Uterus (tissue), 3 donors: ENCODE measurements at regions not wholly inside any gene's neighbourhood (a gene's known extent, or its start where the extent isn't known, plus 50 kb on each side); places are given as distances from the start of the nearest gene placed in this dataset.
"Not testable (repeated sequence)": the region's sequence is repeated elsewhere in the genome, so short reads cannot be mapped to it uniquely, and the experiment has no call there.

Source experiments
- DNase-seq, 2 donors: peaks; one replicate each; pipeline ENCODE4 v3.0.0-alpha.2; 2019 to 2020
- H3K27ac ChIP-seq, 2 donors: fragments of 200-600 bp; sonication (generic); 1 replicate in 1 of 2; 2 replicates in 1 of 2; pipeline ENCODE4 v1.5.1; 2016 to 2018
- H3K27me3 ChIP-seq, 2 donors: fragments of 200-600 bp; sonication (generic); one replicate each; pipeline ENCODE4 v1.5.1; 2018 to 2019; ENCODE audit warnings: control low read depth in 1 of 2
- H3K36me3 ChIP-seq, 2 donors: fragments of 200-600 bp; sonication (generic); one replicate each; pipeline ENCODE4 v1.5.1; 2019; ENCODE audit warnings: control low read depth in 1 of 2
- H3K4me1 ChIP-seq, 2 donors: fragments of 200-600 bp; sonication (generic); one replicate each; pipeline ENCODE4 v1.5.1; 2018 to 2019; ENCODE audit warnings: control low read depth in 1 of 2
- H3K4me3 ChIP-seq, 2 donors: fragments of 200-600 bp; sonication (generic); 1 replicate in 1 of 2; 2 replicates in 1 of 2; pipeline ENCODE4 v1.5.1; 2018 to 2019; ENCODE audit warnings: mild to moderate bottlenecking in 1 of 2
- H3K9me3 ChIP-seq, 2 donors: fragments of 200-600 bp; sonication (generic); one replicate each; pipeline ENCODE4 v1.5.1; 2019; ENCODE audit warnings: control low read depth in 1 of 2
- intact Hi-C: fragments of 100-400 bp; cut with DNase I; formaldehyde crosslinking; loops from one replicate; pipeline ENCODE4 v1.15.1; 2023; ENCODE audit warnings: low total_unique reads
- donor health status: DM: yes; HTN: yes; CAD: no.

- intact Hi-C loops, H3K36me3 ChIP-seq, H3K4me1 ChIP-seq, H3K27ac ChIP-seq, DNase-seq, H3K27me3 ChIP-seq, H3K9me3 ChIP-seq, H3K4me3 ChIP-seq: not testable (repeated sequence)
Observed at GRCh38 chr14:19168261-19168660, 201.0 kb downstream of the POTEM start.

GRCh38 chr14:19169561-19170362, 202.5 kb downstream of the POTEM start:
- H3K27ac ChIP-seq, intact Hi-C loops, DNase-seq, H3K4me1 ChIP-seq, H3K36me3 ChIP-seq, H3K9me3 ChIP-seq, H3K4me3 ChIP-seq, H3K27me3 ChIP-seq: not testable (repeated sequence)

- H3K27me3 ChIP-seq, H3K9me3 ChIP-seq, H3K4me3 ChIP-seq, H3K36me3 ChIP-seq, DNase-seq, H3K4me1 ChIP-seq, H3K27ac ChIP-seq, intact Hi-C loops: not testable (repeated sequence)
Observed at GRCh38 chr14:19172745-19173144, 205.5 kb downstream of the POTEM start.

DNA sequence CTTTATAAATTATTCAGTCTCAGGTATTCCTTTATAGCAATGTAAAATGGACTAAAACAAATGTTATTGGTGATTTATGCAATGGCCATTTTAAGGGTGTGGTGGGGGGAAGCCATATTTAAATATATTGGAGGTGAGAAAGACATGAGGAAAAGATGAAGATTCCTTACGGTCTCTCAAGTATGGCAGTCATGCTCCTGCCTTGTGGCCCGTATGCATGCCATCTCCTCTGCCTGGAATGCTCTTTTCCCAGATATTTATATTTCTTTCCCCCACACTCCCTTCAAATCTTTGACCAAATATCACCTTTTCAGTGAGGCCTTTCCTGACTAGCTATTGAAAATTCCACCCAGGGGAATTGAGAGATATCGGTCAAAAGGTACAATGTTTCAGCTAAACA, 206.0 kb downstream of the POTEM start:
- H3K27ac ChIP-seq, H3K36me3 ChIP-seq, DNase-seq, H3K9me3 ChIP-seq, H3K4me1 ChIP-seq, intact Hi-C loops, H3K4me3 ChIP-seq, H3K27me3 ChIP-seq: not testable (repeated sequence)

DNA sequence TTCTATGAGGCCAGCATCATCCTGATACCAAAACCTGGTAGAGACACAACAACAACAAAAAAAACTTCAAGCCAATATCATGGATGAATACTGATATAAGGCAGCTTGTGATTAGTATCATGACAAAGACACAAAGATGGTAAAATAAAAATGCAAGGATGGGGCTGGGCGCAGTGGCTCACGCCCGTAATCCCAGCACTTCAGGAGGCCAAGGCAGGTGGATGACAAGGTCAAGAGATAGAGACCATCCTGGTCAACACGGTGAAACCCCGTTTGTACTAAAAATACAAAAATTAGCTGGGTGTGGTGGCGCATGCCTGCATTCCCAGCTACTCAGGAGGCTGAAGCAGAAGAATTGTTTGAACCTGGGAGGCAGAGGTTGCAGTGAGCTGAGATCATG, 210.2 kb downstream of the POTEM start:
- DNase-seq, H3K4me3 ChIP-seq, H3K27me3 ChIP-seq, H3K9me3 ChIP-seq, intact Hi-C loops, H3K27ac ChIP-seq, H3K36me3 ChIP-seq, H3K4me1 ChIP-seq: not testable (repeated sequence)

DNA sequence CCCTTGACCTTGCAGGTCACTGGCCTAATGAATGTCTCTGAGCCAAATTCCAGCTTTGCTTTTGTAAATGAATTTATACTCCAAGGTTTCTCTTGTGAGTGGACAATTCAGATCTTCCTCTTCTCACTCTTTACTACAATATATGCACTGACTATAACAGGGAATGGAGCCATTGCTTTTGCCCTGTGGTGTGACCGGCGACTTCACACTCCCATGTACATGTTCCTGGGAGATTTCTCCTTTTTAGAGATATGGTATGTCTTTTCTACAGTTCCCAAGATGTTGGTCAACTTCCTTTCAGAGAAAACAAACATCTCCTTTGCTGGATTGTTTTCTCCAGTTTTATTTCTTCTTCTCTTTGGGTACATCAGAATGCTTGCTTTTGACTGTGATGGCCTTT, 213.1 kb downstream of the POTEM start:
- H3K27me3 ChIP-seq, H3K36me3 ChIP-seq, H3K4me3 ChIP-seq, DNase-seq, H3K9me3 ChIP-seq, H3K27ac ChIP-seq, H3K4me1 ChIP-seq, intact Hi-C loops: not testable (repeated sequence)

- intact Hi-C loops, H3K4me1 ChIP-seq, H3K36me3 ChIP-seq, H3K27me3 ChIP-seq, DNase-seq, H3K4me3 ChIP-seq, H3K9me3 ChIP-seq, H3K27ac ChIP-seq: not testable (repeated sequence)
Observed at GRCh38 chr14:19180881-19181280, 213.6 kb downstream of the POTEM start.

- intact Hi-C loops, H3K4me3 ChIP-seq, H3K4me1 ChIP-seq, H3K27ac ChIP-seq, DNase-seq, H3K36me3 ChIP-seq, H3K27me3 ChIP-seq, H3K9me3 ChIP-seq: not testable (repeated sequence)
Observed at GRCh38 chr14:19195146-19195545, 227.9 kb downstream of the POTEM start.

DNA sequence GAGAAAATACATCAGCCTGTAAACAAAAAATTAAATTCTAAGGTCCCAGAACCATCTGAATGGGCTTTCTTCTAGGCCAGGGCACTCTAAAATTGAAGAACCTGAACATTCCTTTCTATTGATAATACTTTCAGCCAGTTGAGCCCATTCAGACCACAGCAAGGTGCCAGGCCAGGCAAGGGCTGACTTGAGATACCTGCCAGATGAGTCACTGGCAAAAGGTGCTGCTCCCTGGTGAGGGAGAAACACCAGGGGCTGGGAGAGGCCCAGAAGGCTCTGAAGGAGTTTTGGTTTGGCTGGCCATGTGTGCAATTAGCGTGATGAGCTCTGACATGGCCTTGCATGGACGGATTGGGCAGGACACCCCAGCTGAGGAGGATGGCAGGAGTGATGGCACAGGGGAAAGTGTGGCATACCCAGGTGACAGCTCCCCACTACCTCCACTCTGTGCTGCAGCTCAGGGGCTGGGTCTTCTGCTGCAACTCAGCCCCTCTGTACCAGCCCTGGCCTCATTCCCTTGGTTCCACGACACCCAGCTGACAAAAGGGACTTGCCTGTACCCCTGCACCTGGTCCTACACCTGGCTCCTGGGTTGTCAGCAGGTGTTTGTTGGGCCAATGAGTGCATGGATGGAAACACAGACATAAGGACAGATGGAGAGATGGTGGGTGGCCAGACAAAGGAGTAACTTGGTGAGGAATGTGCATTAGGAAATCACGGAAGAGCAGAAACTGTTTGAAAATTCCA, 230.4 kb downstream of the POTEM start:
- intact Hi-C loops: not testable (repeated sequence)

DNA sequence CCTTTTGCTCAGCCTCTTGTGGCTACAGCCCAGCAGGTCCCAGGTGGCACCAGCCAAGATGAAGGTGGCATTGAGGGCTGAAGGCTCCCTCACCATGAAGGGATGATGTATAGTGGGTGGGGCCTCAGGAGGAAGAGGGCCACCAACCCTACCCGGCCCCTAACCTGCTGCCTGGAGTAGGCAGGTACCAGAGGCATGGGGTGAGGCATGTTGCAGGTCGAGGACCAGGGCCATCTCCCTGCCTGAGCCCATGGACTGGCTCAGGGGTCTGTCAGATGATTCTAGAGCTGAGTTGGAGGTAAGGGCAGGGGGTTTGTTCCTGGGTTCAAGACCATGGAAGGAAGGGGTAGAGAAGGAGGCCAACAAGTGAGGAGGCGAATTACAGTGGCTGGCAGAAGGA, 231.1 kb downstream of the POTEM start:
- intact Hi-C loops, H3K36me3 ChIP-seq, H3K9me3 ChIP-seq, H3K27ac ChIP-seq, H3K27me3 ChIP-seq, DNase-seq, H3K4me1 ChIP-seq, H3K4me3 ChIP-seq: not testable (repeated sequence)

More for the DNA sequence above, 230.4 kb downstream of the POTEM start:
- H3K9me3 ChIP-seq, H3K4me3 ChIP-seq, H3K27me3 ChIP-seq, DNase-seq, H3K4me1 ChIP-seq, H3K36me3 ChIP-seq, H3K27ac ChIP-seq: not testable (repeated sequence)

GRCh38 chr14:19201394-19202052, 232.6 kb downstream of the POTEG start:
- H3K27ac ChIP-seq, H3K36me3 ChIP-seq, DNase-seq, intact Hi-C loops, H3K27me3 ChIP-seq, H3K4me3 ChIP-seq, H3K4me1 ChIP-seq, H3K9me3 ChIP-seq: not testable (repeated sequence)

GRCh38 chr14:19202053-19202442, 232.1 kb downstream of the POTEG start:
- not testable (repeated sequence) for DNase-seq, H3K27me3 ChIP-seq

DNA sequence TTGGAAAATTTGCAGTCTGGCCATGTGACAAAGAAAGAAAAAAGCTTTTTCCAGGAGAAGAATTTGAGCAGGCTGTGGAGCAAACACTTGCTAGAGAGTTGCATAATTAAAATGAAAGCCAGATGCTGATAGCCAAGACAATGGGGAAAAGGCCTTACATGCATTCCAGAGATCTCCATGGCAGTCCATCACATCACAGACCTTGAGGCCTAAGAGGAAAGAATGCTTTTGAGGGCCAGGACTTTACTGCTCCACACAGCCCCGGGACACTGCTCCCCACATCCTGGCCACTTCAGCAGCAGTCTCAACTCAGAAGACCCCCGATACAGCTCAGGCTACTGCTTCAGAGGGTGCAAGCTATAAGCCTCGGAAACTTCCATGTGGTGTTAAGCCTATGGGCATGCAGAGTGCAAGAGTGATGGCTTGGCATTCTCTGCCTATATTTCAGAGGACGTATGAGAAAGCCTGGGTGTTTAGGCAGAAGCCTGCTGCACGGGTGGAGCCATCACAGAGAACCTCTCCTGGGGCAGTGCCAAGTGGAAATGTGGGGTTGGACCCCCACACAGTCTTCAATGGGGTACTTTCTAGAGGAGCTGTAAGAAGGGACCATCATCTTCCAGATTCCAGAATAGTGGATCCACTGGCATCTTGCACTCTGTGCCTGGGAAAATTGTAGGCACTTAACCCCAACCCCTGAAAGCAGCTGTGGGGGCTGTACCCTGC, 230.7 kb downstream of the POTEG start:
- intact Hi-C loops, H3K9me3 ChIP-seq, H3K4me1 ChIP-seq, H3K36me3 ChIP-seq, DNase-seq, H3K4me3 ChIP-seq, H3K27ac ChIP-seq, H3K27me3 ChIP-seq: not testable (repeated sequence)

More at GRCh38 chr14:19202053-19202442, 232.1 kb downstream of the POTEG start:
- H3K36me3 ChIP-seq, H3K9me3 ChIP-seq, intact Hi-C loops, H3K27ac ChIP-seq, H3K4me3 ChIP-seq, H3K4me1 ChIP-seq: not testable (repeated sequence)
